ENCODE measurements at regions not wholly inside any gene's neighbourhood (a gene's known extent, or its start where the extent isn't known, plus 50 kb on each side); places are given as distances from the start of the nearest gene placed in this dataset.

DNA sequence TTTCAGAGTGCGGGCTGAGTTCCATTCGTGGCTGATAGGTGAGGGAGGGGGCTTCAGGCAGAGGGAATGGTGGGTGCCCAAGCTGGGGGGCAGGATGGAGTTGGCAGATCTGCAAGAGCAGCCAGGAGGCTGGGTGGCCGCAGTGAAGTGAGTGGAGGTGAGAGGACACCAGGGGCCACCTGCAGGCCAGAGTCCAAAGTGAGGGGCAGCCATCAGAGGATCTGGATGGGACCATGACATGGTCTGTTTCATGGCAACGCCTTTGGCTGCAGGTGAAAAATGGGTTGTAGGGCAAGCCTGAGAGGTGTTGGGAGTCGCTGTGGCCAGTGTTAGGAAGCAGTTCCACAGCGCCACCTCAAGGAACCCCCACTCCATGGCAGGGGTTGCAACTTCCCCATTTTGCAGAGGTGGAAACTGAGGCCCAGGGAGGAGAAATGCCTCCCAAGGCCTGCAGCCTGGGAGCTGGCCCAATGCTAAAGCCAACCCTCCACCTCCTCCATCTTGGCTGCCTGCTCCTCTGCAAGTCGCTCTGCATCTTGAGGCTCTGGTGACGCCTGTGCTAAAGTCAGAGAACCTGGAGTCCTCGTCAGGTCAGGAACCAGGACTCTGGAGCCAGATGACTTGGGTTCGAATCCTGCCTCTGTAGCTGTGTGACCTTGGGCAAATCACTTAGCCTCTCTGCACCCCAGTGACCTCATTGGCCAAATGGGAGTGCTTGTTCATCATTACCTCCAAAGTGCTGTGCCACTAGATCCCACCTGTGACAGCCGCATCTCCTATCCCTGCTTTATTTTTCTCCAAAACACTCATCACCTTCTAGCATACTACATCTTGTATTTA is 153.8 kb downstream of the CEBPB start:
- DNase-seq (ENCODE audit: low read depth), result no peak

- no peak for DNase-seq (ENCODE audit: low read depth)
Observed at GRCh38 chr20:50345712-50346373, 155.2 kb downstream of the CEBPB start.

- no peak for DNase-seq (ENCODE audit: low read depth)
Observed at GRCh38 chr20:50346374-50347283, 156.0 kb downstream of the CEBPB start.

DNA sequence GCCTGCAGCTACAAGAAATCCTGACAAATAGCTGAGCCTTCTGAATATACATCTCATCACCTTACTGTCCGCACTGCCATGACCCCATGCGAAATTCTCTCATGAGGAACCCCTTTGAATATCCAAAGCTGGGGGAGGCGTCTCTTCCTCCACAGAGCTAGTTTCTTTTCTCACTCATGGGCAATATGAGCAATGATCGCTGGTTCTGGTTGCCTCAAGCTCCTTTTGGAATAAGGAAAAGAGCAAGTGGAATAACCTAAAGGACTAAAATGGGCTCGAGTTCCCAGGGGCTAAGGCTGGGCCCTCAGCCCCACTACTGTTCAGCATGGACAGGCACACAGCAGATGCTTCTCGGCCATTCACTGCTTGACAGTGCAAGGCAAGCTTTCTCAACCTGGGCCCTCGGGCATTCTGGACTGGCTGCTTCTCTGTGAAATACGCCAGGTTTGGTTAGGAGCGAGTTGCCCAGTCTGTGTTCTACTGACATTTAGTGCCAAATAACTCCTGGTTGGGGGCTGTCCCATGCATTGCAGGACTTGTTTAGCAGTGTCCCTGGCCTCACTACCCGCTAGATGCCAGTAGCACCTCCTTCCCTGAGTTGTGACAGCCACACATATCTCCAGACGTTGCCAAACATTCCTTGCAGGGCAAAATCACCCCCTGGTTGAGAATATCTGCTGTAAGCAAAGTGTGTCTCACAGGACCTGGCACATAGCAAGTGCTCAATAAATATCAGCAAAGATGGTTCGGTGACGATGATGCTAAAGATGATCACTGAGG is 156.8 kb downstream of the CEBPB start:
- no peak for DNase-seq (ENCODE audit: low read depth)

DNA sequence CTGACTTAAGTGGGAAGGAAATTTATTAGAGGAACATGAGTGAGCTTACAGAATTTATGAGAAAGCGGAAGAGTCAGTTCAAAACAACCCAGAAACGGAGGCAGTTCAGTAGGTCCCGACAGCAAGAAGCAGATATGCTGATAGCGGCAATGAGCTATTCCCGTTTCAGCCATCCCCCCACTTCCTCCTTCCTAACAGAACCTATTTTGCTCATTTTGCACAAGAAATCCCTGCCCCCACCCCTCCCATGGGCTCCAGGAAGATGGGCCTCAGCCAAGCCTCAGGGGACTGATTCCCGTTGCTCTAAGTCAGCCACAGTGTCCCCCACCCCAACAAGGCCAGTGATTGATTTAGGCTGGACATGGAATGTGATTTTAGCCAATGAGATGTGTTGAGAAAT is 157.5 kb downstream of the CEBPB start:
- DNase-seq (ENCODE audit: low read depth), result no peak

DNA sequence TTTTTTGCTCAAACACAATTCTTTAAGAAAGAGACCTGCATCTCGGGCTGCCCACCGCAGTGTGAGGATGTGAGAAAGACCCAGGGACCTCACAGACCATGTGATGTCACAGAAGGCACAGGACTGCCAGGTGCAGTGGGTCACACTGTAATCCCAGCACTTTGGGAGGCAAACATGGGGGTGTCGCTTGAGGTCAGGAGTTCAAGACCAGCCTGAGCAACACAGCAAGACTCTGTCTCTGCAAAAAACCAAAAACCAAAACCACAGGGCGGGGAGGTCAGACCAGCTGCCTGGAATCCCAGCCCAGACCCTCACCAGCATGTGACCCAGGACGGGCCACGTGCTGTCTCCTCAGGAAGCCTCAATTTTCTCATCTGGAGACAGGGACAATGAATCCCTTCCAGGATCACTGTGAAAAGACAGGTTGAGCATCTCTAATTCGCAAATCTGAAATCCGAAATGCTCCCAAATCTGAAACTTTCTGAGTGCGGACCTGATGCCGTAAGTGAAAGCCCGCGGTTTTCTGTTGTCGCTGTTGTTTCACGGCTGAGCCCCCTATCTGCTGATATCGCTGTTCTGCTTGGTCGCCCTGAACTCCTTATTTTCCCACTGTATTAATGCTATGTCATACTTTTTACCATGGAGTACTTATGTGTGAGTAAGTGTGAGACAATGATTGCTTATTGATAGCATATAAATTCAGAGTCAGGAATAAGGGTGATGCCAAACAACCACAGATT is 159.5 kb upstream of the PTPN1 start:
- DNase-seq (ENCODE audit: low read depth), result no peak

- DNase-seq (ENCODE audit: low read depth), result no peak
Observed at GRCh38 chr20:50351541-50351940, 158.6 kb upstream of the PTPN1 start.

DNA sequence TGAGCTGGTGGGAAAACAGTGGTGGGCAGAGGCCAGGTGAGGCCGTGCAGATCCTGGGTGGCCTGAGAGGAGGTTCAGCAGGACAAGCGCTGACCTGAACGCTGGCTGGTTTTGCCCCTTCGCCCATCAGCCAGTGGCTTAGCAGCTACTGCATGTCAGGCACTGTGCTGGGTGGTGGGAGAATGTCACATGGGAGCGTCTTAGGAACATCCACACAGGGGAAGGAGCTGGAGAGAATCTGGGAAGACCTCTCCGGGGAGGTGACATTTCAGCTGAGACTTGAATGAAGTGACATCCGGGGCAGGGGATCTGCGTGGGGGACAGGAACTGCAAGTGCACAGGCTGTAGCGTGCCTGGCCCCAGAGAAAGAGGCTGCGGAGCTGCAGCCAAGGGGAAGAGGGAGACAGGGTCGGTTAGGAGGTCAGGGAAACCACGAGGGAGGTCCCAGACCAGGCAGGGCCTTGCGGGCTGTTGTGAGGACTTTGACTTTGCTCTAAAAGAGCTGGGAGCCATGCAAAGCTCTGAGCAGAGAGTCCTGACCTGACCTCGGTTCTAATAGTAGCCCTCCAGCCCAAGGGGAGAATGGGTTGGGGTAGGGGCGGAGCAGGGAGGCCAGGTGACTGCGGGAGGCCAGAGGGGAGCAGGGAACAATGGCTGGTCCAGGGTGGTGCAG is 156.8 kb upstream of the PTPN1 start:
- DNase-seq (ENCODE audit: low read depth), result no peak

DNA sequence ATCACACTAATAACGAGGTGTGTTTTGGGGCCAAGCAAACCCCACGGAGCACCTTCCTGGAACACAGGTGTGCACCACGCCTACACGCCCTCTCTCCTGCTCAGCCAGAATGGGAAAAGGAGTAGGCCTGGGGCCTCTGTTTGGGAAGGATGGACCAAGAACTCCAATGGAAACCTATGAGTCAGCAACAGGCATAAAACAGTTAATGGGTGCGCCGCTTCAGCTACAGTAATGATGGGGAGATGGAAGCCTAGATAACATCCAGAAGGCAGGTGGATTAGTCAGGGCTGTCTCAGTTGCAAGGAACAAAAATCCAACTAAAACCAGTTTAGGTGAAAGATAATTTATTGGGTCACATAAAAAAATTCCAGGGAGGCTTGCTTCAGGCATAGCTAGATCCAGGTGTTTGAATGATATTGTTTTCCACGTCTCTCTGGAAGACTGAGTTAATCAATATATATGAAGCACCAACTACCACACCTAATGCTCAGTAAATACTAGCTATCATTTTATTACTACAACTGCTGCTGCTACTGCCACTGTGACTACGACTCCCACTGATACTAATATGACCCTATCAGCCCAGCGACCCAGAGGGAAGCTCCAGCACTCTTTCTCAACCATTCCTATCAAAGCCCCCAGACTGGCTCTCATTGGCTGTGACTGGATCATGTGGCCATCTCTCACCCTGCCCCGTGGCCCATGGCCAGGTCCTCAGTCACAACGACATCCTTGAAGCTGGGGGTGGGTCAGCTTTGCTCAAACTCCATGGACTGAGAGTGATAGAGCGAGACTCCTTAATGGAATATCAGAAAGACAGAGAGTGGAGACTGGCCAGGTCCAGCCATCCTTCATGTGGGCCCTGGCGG is 155.2 kb upstream of the PTPN1 start:
- DNase-seq (ENCODE audit: low read depth), result no peak

GRCh38 chr20:50355590-50356524 is 154.3 kb upstream of the PTPN1 start:
- DNase-seq (ENCODE audit: low read depth), result no peak

DNA sequence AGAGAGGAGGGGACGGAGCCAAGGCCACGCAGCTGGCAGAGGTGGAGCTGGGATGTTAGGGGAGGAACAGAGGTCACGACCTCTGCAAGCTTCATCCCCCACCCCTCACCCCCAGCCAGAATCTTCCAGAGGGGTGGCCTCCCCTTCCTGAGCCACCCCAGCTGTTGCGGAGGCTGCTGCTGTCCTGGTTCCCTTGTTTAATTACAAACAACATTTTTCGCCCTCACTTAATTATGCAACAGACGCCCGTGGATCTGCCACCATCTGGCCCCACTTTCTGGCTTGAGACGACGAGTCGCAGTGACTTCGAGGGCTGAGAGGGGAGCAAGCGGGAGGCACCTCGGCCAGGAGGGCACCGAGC is 153.7 kb upstream of the PTPN1 start:
- DNase-seq (ENCODE audit: low read depth), result no peak

- DNase-seq (ENCODE audit: low read depth), result no peak
Observed at GRCh38 chr20:50356962-50357782, 153.0 kb upstream of the PTPN1 start.

GRCh38 chr20:50357783-50358161 is 152.4 kb upstream of the PTPN1 start:
- DNase-seq (ENCODE audit: low read depth), result no peak

DNA sequence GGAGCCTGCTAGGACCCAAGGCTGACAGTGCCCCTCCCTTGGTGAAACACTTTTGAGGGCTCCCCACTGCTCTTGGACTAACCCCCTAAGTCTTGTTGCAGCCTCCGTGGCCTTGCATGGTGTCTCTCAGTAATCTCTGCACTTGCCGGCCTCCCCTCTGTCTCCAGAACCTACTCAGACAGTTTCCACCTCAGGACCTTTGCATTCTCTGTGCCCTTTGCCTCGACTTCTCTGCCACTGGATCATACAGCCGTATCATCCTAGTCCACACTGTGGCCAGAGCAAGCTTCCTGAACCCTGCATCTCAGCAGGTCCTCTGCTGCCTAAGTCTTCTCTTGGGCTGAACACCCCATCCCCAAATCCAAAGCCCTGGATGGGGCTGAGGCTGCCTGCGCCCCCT is 152.0 kb upstream of the PTPN1 start:
- no peak for DNase-seq (ENCODE audit: low read depth)

- DNase-seq (ENCODE audit: low read depth), result no peak
Observed at GRCh38 chr20:50358971-50359370, 151.2 kb upstream of the PTPN1 start.

DNA sequence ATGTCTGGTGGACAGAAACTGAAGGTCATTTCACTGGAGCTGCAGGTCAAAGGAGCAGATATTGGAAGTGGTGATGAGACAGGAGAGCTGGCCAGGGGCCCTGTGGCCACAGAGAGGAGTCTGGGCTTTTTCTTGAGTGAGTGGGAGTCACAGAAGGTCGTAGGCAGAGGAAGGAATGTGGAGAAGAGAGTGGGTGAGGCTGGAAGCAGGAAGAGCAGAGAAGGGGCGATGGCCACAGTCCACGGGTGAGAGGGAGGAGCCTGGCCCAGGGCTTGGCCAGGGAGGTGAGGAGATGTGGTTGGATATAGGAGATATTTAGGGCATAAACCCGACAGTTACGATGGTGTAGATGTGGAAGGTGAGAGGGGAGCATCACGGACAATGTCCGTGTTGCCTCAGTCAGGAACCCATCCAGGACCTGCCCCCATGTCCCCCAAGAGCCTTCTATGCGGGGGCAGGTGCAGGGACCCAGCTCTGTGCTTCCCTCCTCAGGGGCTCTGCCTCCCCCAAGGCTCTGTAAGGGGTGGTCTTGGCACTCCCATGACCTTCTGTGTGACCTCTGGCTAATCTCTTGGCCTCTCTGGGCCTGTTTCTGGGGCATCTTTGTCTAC is 150.5 kb upstream of the PTPN1 start:
- DNase-seq (ENCODE audit: low read depth), result no peak

DNA sequence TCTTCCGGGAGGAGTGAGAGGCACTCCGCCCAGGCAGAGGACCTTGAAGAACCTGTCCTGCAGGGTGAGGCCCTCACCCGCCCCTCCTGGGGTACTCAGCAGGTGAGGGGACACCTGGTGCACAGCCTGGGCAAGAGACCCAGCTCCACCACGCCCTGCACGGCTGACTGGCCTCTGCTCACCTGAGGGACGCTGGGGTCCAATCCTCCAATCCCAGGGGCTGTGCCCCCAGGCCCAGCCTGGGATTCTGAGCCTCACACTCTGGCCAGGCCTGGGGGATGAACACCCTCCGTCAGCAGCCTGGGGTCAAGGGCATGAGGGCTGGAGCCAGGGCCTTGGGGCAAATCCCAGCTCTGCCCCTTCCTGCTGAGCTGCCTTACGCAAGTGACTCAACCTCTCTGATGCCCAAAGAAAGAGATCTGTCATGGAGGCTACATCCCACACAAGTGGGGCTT is 149.9 kb upstream of the PTPN1 start:
- no peak for DNase-seq (ENCODE audit: low read depth)

Measured in stimulated activated CD4-positive, alpha-beta T cell treated with anti-CD3 and anti-CD28 coated beads, Interleukin-2, amount 100 ng/mL, for 4 hours (primary cell).